ENCODE measurements at regions not wholly inside any gene's neighbourhood (a gene's known extent, or its start where the extent isn't known, plus 50 kb on each side); places are given as distances from the start of the nearest gene placed in this dataset.
"Not testable (repeated sequence)": the region's sequence is repeated elsewhere in the genome, so short reads cannot be mapped to it uniquely, and the experiment has no call there.

DNA sequence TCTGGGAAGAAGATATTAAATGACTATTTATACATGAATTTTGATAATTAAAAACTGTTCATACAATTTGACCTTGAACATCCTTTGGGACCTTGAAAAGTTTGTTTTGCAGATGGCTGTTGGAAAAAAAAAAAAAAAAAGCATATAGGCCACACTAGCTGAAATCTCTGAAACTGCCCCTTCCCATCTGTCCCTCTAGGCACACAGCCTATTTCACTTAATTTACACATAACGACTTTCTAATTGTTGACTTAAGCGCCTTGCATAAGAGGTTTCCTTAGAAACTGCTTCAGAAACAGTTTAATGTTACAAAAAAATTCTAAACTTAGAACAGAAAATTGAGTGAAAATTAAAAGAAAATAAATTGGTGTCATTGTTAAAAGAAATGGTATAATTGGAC is 131.0 kb downstream of the COX18 start:
- Histone ChIP-seq H3F3A (ENCODE audit: insufficient read depth) (no peaks in the 10 kb centered on the region), H3K27ac (no peak overlapping the region), H3K9me2 (ENCODE audit: insufficient read depth) (no peaks in the 10 kb centered on the region), H3K36me3 (ENCODE audit: low read depth) (no peaks in the 10 kb centered on the region), H3K4me3 (no peak overlapping the region), H3K27me3 (replicated peaks; ENCODE audit: insufficient read depth) (no peaks in the 10 kb centered on the region), H3K9ac (no peak overlapping the region), H3K79me2 (ENCODE audit: insufficient read depth) (no peaks in the 10 kb centered on the region), H3K4me1 (ENCODE audit: insufficient read depth) (0 out of 2 replicates have a peak, but pooled peaks cover 4% of the 10 kb centered on the region), H4K20me1 (ENCODE audit: insufficient read depth) (no peaks in the 10 kb centered on the region), H3K9me3 (ENCODE audit: low read depth) (no peaks in the 10 kb centered on the region), H3K4me2 (ENCODE audit: unreplicated experiment) (no peak overlapping the region), H2AFZ (no peak overlapping the region)
- DNase-seq: no peak
- WGBS, 2 experiments (ENCODE audit: low coverage in 1 of 2, low lambda C conversion rate in 2 of 2, missing lambda C conversion rate in 2 of 2): 75 to 79% methylated on average over 2 of the region's 2 CpGs
- in situ Hi-C loops (cut with MboI): no loop called here
- TF ChIP-seq EZH2phosphoT487 (IDR thresholded peaks at IDR 0.05; ENCODE audit: insufficient read depth, low read depth) (no peak), EZH2 (IDR thresholded peaks at IDR 0.05; ENCODE audit: insufficient read depth, poor library complexity, severe bottlenecking) (no peak)

- in situ Hi-C loops (cut with MboI): no loop called here
- Histone ChIP-seq H3K36me3 (ENCODE audit: low read depth) (no peaks in the 10 kb centered on the region), H3K9me2 (ENCODE audit: insufficient read depth) (no peaks in the 10 kb centered on the region), H4K20me1 (ENCODE audit: insufficient read depth) (no peaks in the 10 kb centered on the region), H3K4me2 (ENCODE audit: unreplicated experiment) (no peak overlapping the region), H3K9me3 (ENCODE audit: low read depth) (no peaks in the 10 kb centered on the region), H3K4me3 (no peak overlapping the region), H3K4me1 (ENCODE audit: insufficient read depth) (0 out of 2 replicates have a peak, but pooled peaks cover under 1% of the 10 kb centered on the region), H3K27ac (no peak overlapping the region), H2AFZ (no peak overlapping the region), H3F3A (ENCODE audit: insufficient read depth) (no peaks in the 10 kb centered on the region), H3K27me3 (replicated peaks; ENCODE audit: insufficient read depth) (no peaks in the 10 kb centered on the region), H3K79me2 (ENCODE audit: insufficient read depth) (no peaks in the 10 kb centered on the region), H3K9ac (no peak overlapping the region)
- no peak for DNase-seq
- TF ChIP-seq EZH2phosphoT487 (IDR thresholded peaks at IDR 0.05; ENCODE audit: insufficient read depth, low read depth) (no peak), EZH2 (IDR thresholded peaks at IDR 0.05; ENCODE audit: insufficient read depth, poor library complexity, severe bottlenecking) (no peak)
- 21 to 42% methylated on average over 1 of the region's 1 CpG for WGBS, 2 experiments (ENCODE audit: low coverage in 1 of 2, low lambda C conversion rate in 2 of 2, missing lambda C conversion rate in 2 of 2)
Observed at GRCh38 chr4:72935462-72935861, 134.1 kb downstream of the COX18 start.

GRCh38 chr4:72933029-72933428 is 136.5 kb downstream of the COX18 start:
- Histone ChIP-seq H3K27ac (no peak overlapping the region), H2AFZ (no peak overlapping the region), H4K20me1 (ENCODE audit: insufficient read depth) (no peaks in the 10 kb centered on the region), H3K9me3 (ENCODE audit: low read depth) (no peaks in the 10 kb centered on the region), H3K27me3 (replicated peaks; ENCODE audit: insufficient read depth) (no peaks in the 10 kb centered on the region), H3K79me2 (ENCODE audit: insufficient read depth) (no peaks in the 10 kb centered on the region), H3K4me2 (ENCODE audit: unreplicated experiment) (no peak overlapping the region), H3F3A (ENCODE audit: insufficient read depth) (no peaks in the 10 kb centered on the region), H3K4me1 (ENCODE audit: insufficient read depth) (no peaks in the 10 kb centered on the region), H3K36me3 (ENCODE audit: low read depth) (no peaks in the 10 kb centered on the region), H3K4me3 (no peak overlapping the region), H3K9ac (no peak overlapping the region), H3K9me2 (ENCODE audit: insufficient read depth) (no peaks in the 10 kb centered on the region)
- 47 to 58% methylated on average over 1 of the region's 1 CpG for WGBS, 2 experiments (ENCODE audit: low coverage in 1 of 2, low lambda C conversion rate in 2 of 2, missing lambda C conversion rate in 2 of 2)
- no peak for DNase-seq
- in situ Hi-C loops (cut with MboI): no loop called here
- TF ChIP-seq EZH2phosphoT487 (IDR thresholded peaks at IDR 0.05; ENCODE audit: insufficient read depth, low read depth) (no peak), EZH2 (IDR thresholded peaks at IDR 0.05; ENCODE audit: insufficient read depth, poor library complexity, severe bottlenecking) (no peak)

DNA sequence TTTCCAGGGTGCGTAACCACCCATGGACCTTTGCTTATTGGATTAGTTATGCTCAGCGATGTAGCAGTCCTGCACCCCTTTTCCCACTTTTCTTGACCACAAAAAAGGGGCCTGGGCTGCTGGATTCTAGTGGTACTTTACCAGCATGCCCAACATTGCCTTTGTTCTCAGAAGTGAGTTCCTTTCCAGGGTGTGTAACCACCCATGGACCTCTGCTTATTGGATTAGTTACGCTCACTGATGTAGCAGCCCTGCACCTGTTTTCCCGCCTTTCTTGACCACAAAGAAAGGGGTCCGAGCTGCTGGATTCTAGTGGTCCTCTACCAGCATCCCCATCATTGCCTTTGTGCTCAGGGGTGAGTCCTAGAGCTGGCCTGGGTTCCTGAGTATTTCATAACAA is 138.2 kb downstream of the COX18 start:
- Histone ChIP-seq H3K27me3 (replicated peaks; ENCODE audit: insufficient read depth) (no peaks in the 10 kb centered on the region), H3K9me2 (ENCODE audit: insufficient read depth) (no peaks in the 10 kb centered on the region), H3K4me1 (ENCODE audit: insufficient read depth) (no peaks in the 10 kb centered on the region), H3K79me2 (ENCODE audit: insufficient read depth) (no peaks in the 10 kb centered on the region), H4K20me1 (ENCODE audit: insufficient read depth) (no peaks in the 10 kb centered on the region), H3K36me3 (ENCODE audit: low read depth) (no peaks in the 10 kb centered on the region), H2AFZ (no peak overlapping the region), H3K4me2 (ENCODE audit: unreplicated experiment) (no peak overlapping the region), H3K4me3 (no peak overlapping the region), H3K9ac (no peak overlapping the region), H3K9me3 (ENCODE audit: low read depth) (no peaks in the 10 kb centered on the region), H3K27ac (no peak overlapping the region), H3F3A (ENCODE audit: insufficient read depth) (no peaks in the 10 kb centered on the region)
- no peak for DNase-seq
- TF ChIP-seq EZH2 (IDR thresholded peaks at IDR 0.05; ENCODE audit: insufficient read depth, poor library complexity, severe bottlenecking): no peak
- no peak for TF ChIP-seq EZH2phosphoT487 (IDR thresholded peaks at IDR 0.05; ENCODE audit: insufficient read depth, low read depth)
- 54 to 56% methylated on average over 5 of the region's 5 CpGs for WGBS, 2 experiments (ENCODE audit: low coverage in 1 of 2, low lambda C conversion rate in 2 of 2, missing lambda C conversion rate in 2 of 2)
- in situ Hi-C loops (cut with MboI): no loop called here

- DNase-seq; H3K4me1 ChIP-seq (ENCODE audit: insufficient read depth); H3K27ac ChIP-seq; H3K4me3 ChIP-seq; H3K9ac ChIP-seq; H3K4me2 ChIP-seq (ENCODE audit: unreplicated experiment); H4K20me1 ChIP-seq (ENCODE audit: insufficient read depth); H3K36me3 ChIP-seq (ENCODE audit: low read depth); H3K27me3 ChIP-seq (replicated peaks; ENCODE audit: insufficient read depth); H3F3A ChIP-seq (ENCODE audit: insufficient read depth); H3K9me3 ChIP-seq (ENCODE audit: low read depth); H2AFZ ChIP-seq; in situ Hi-C loops (cut with MboI); H3K9me2 ChIP-seq (ENCODE audit: insufficient read depth); H3K79me2 ChIP-seq (ENCODE audit: insufficient read depth): not testable (repeated sequence)
- WGBS, 2 experiments (ENCODE audit: low coverage in 1 of 2, low lambda C conversion rate in 2 of 2, missing lambda C conversion rate in 2 of 2): 83 to 88% methylated on average over 9 to 10 of the region's 10 CpGs
Observed at GRCh38 chr4:72929596-72930274, 139.8 kb downstream of the COX18 start.
